HCT116 (cell line): ENCODE measurements at regions not wholly inside any gene's neighbourhood (a gene's known extent, or its start where the extent isn't known, plus 50 kb on each side); places are given as distances from the start of the nearest gene placed in this dataset.

Source experiments
- ATAC-seq: fragments of 200-7000 bp; cut with Tn5 transposase; 2 replicates; pipeline ENCODE4 v1.9.1; 2020; ENCODE audit warnings: mild to moderate bottlenecking, moderate library complexity
- BruUV-seq: library from RNA; stranded (reverse); fragments of 400-500 nt; replicated peaks from 2 replicates; lab custom pipeline; 2021; lab: Mats Ljungman, UMichigan
- CTCF ChIA-PET: fragments of 300-600 bp; sonication (Branson Sonifier 250); formaldehyde crosslinking; loops from one replicate; lab custom pipeline; 2021; ENCODE audit warnings: antibody characterized with exemption; lab: Charles Lee
- POLR2A ChIA-PET: fragments of 300-600, 350-600 bp; sonication (Branson Sonifier 250); formaldehyde crosslinking; loops from one replicate; lab custom pipeline; 2021; ENCODE audit warnings: antibody characterized with exemption; lab: Charles Lee
- RAD21 ChIA-PET, 2 experiments: fragments of 300-600 bp; sonication (Branson Sonifier 250); formaldehyde crosslinking; loops; one replicate each; lab custom pipeline; 2023; ENCODE audit warnings: low total read pairs in 2 of 2; ENCODE audit not compliant: uncharacterized antibody in 2 of 2, unreplicated experiment in 2 of 2, low non-redundant PET in 1 of 2; lab: Charles Lee
- DNase-seq: peaks from one replicate; pipeline ENCODE4 v3.0.0-alpha.2; 2010; ENCODE audit warnings: low read depth, low spot score
- H2AFZ ChIP-seq: fragments of 200-600 bp; shearing (Covaris generic), sonication (generic); 2 replicates; pipeline ENCODE4 v1.6.1; 2017; ENCODE audit warnings: low read depth, mixed run types, mixed read lengths, antibody characterized with exemption, low read length; ENCODE audit not compliant: poor library complexity, severe bottlenecking
- H3K27ac ChIP-seq: 2 replicates; pipeline ENCODE4 v1.5.1; 2012; ENCODE audit warnings: low read depth, low read length
- H3K27me3 ChIP-seq: fragments of 200-600 bp; sonication (generic); 2 replicates; pipeline ENCODE4 v1.6.1; 2016; ENCODE audit warnings: mixed run types, low read length, mixed read lengths; ENCODE audit not compliant: insufficient read depth
- H3K36me3 ChIP-seq, 2 experiments: fragments of 200-500 bp in 1 of 2; fragments of 200-600 bp in 1 of 2; sonication (Bioruptor generic) in 1 of 2; sonication (generic) in 1 of 2; 2 replicates each; pipeline versions ENCODE4 v1.5.1 to v1.6.1; 2014 to 2016; ENCODE audit warnings: low read length in 2 of 2, inconsistent platforms in 1 of 2, mixed read lengths in 1 of 2, mixed run types in 1 of 2; ENCODE audit not compliant: insufficient read depth in 2 of 2, control insufficient read depth in 1 of 2
- H3K4me1 ChIP-seq, 2 experiments: fragments of 200-600 bp in 1 of 2; sonication (generic) in 1 of 2; 2 replicates each; pipeline versions ENCODE4 v1.5.1 to v1.6.1; 2012 to 2017; ENCODE audit warnings: low read length in 2 of 2, inconsistent platforms in 1 of 2, mild to moderate bottlenecking in 1 of 2, mixed read lengths in 1 of 2, mixed run types in 1 of 2, moderate library complexity in 1 of 2; ENCODE audit not compliant: insufficient read depth in 2 of 2, control insufficient read depth in 1 of 2
- H3K4me2 ChIP-seq: fragments of 200-600 bp; sonication (generic); 2 replicates; pipeline ENCODE4 v1.6.1; 2017; ENCODE audit warnings: mixed run types, low read length, mixed read lengths
- H3K4me3 ChIP-seq, 2 experiments: fragments of 200-600 bp in 1 of 2; sonication (generic) in 1 of 2; replicated peaks in 1 of 2; 2 replicates each; pipeline ENCODE4 v1.5.1; 2011 to 2016; ENCODE audit warnings: low read length in 2 of 2, control low read depth in 1 of 2, low read depth in 1 of 2, mild to moderate bottlenecking in 1 of 2, mixed read lengths in 1 of 2, mixed run types in 1 of 2
- H3K79me2 ChIP-seq: fragments of 200-600 bp; sonication (generic); 2 replicates; pipeline ENCODE4 v1.6.1; 2017; ENCODE audit warnings: mild to moderate bottlenecking, mixed run types, low read length, moderate library complexity, mixed read lengths; ENCODE audit not compliant: insufficient read depth
- H3K9ac ChIP-seq: fragments of 200-600 bp; sonication (generic); 2 replicates; pipeline ENCODE4 v1.6.1; 2016; ENCODE audit warnings: low read length, mixed read lengths
- H3K9me2 ChIP-seq: fragments of 200-600 bp; sonication (generic), shearing (Covaris generic); 2 replicates; pipeline ENCODE4 v1.6.1; 2017; ENCODE audit warnings: mixed run types, mild to moderate bottlenecking, moderate library complexity; ENCODE audit not compliant: insufficient read depth
- H3K9me3 ChIP-seq, 2 experiments: fragments of 200-500 bp in 1 of 2; fragments of 200-600 bp in 1 of 2; sonication (Bioruptor generic) in 1 of 2; sonication (generic) in 1 of 2; 2 replicates each; pipeline ENCODE4 v1.6.1; 2014 to 2017; ENCODE audit warnings: low read length in 2 of 2, mixed read lengths in 2 of 2, inconsistent platforms in 1 of 2, low read depth in 1 of 2, mild to moderate bottlenecking in 1 of 2, mixed run types in 1 of 2, moderate library complexity in 1 of 2; ENCODE audit not compliant: control insufficient read depth in 1 of 2, insufficient read depth in 1 of 2
- H4K20me1 ChIP-seq: fragments of 200-600 bp; sonication (generic), shearing (Covaris generic); 2 replicates; pipeline ENCODE4 v1.6.1; 2017; ENCODE audit warnings: mixed run types, mild to moderate bottlenecking, moderate library complexity; ENCODE audit not compliant: insufficient read depth
- CBX3 ChIP-seq: IDR thresholded peaks from 2 replicates; pipeline ENCODE4 v1.6.1; 2012; ENCODE audit warnings: low read depth
- CEBPB ChIP-seq: IDR thresholded peaks from 2 replicates; pipeline ENCODE4 v1.6.1; 2012; ENCODE audit warnings: low read depth
- ELF1 ChIP-seq: IDR thresholded peaks from 2 replicates; pipeline ENCODE4 v1.6.1; 2012; ENCODE audit warnings: low read depth, borderline replicate concordance
- MAX ChIP-seq: IDR thresholded peaks from 2 replicates; pipeline ENCODE4 v1.6.1; 2012
- POLR2A ChIP-seq: IDR thresholded peaks from 2 replicates; pipeline ENCODE4 v1.7.0; 2011; ENCODE audit warnings: borderline replicate concordance; ENCODE audit not compliant: insufficient read depth, insufficient read length; ENCODE audit errors: extremely low read depth
- SP1 ChIP-seq: IDR thresholded peaks from 2 replicates; pipeline ENCODE4 v1.6.1; 2012; ENCODE audit warnings: low read depth
- TCF7L2 ChIP-seq: IDR thresholded peaks from 2 replicates; pipeline ENCODE4 v1.7.0; 2011; ENCODE audit warnings: borderline replicate concordance, inconsistent platforms; ENCODE audit not compliant: insufficient read depth, insufficient read length; ENCODE audit errors: extremely low read depth
- intact Hi-C: fragments of 100-400 bp; cut with micrococcal nuclease; formaldehyde crosslinking; loops from 2 replicates; pipeline ENCODE4 v1.10.0; 2022
- TF ChIP-seq, protein P1 (sequence below): IDR thresholded peaks from 2 replicates; pipeline ENCODE4 v1.6.1; 2012; ENCODE audit warnings: low read depth
- TF ChIP-seq, protein P2 (sequence below): IDR thresholded peaks from 2 replicates; pipeline ENCODE4 v1.6.1; 2012

GRCh38 chrX:13868591-13868990 is 51.7 kb upstream of the GPM6B start:
- no TSS peak for BruUV-seq
- RAD21 ChIA-PET: no interaction called here
- intact Hi-C loops: no loop called here
- Histone ChIP-seq H4K20me1 (no peaks in the 10 kb centered on the region), H3K9me2 (no peaks in the 10 kb centered on the region), H3K9ac (no peak overlapping the region), H3K9me3 (no peaks in the 10 kb centered on the region)
- DNase-seq: no peak
- TF ChIP-seq, protein P1, sequence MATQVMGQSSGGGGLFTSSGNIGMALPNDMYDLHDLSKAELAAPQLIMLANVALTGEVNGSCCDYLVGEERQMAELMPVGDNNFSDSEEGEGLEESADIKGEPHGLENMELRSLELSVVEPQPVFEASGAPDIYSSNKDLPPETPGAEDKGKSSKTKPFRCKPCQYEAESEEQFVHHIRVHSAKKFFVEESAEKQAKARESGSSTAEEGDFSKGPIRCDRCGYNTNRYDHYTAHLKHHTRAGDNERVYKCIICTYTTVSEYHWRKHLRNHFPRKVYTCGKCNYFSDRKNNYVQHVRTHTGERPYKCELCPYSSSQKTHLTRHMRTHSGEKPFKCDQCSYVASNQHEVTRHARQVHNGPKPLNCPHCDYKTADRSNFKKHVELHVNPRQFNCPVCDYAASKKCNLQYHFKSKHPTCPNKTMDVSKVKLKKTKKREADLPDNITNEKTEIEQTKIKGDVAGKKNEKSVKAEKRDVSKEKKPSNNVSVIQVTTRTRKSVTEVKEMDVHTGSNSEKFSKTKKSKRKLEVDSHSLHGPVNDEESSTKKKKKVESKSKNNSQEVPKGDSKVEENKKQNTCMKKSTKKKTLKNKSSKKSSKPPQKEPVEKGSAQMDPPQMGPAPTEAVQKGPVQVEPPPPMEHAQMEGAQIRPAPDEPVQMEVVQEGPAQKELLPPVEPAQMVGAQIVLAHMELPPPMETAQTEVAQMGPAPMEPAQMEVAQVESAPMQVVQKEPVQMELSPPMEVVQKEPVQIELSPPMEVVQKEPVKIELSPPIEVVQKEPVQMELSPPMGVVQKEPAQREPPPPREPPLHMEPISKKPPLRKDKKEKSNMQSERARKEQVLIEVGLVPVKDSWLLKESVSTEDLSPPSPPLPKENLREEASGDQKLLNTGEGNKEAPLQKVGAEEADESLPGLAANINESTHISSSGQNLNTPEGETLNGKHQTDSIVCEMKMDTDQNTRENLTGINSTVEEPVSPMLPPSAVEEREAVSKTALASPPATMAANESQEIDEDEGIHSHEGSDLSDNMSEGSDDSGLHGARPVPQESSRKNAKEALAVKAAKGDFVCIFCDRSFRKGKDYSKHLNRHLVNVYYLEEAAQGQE: no peak
- TF ChIP-seq POLR2A: no peak
- TF ChIP-seq, protein P2, sequence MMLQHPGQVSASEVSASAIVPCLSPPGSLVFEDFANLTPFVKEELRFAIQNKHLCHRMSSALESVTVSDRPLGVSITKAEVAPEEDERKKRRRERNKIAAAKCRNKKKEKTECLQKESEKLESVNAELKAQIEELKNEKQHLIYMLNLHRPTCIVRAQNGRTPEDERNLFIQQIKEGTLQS: no peak
- TF ChIP-seq CEBPB: no peak
- TF ChIP-seq TCF7L2: no peak
- TF ChIP-seq ELF1: no peak
- TF ChIP-seq CBX3: no peak
- no peak for TF ChIP-seq SP1
- no peak for TF ChIP-seq MAX
- TF ChIP-seq, all 23 proteins: peak for 0
- no peak overlapping the region for H3K4me2 ChIP-seq
- peaks cover 2% of the 10 kb centered on the region; the same call in 1 of the 2 replicates for H3K27me3 ChIP-seq
- no peak overlapping the region for H3K27ac ChIP-seq
- no peak overlapping the region for H2AFZ ChIP-seq
- H3K36me3 ChIP-seq: no peaks in the 10 kb centered on the region
- H3K4me3 ChIP-seq: no peak overlapping the region
- H3K4me1 ChIP-seq: no peaks in the 10 kb centered on the region
- H3K79me2 ChIP-seq: no peaks in the 10 kb centered on the region
- ChIA-PET CTCF (no interaction called here), POLR2A (no interaction called here)
- ATAC-seq: no peak
